ENCODE measurements at regions not wholly inside any gene's neighbourhood (a gene's known extent, or its start where the extent isn't known, plus 50 kb on each side); places are given as distances from the start of the nearest gene placed in this dataset.

DNA sequence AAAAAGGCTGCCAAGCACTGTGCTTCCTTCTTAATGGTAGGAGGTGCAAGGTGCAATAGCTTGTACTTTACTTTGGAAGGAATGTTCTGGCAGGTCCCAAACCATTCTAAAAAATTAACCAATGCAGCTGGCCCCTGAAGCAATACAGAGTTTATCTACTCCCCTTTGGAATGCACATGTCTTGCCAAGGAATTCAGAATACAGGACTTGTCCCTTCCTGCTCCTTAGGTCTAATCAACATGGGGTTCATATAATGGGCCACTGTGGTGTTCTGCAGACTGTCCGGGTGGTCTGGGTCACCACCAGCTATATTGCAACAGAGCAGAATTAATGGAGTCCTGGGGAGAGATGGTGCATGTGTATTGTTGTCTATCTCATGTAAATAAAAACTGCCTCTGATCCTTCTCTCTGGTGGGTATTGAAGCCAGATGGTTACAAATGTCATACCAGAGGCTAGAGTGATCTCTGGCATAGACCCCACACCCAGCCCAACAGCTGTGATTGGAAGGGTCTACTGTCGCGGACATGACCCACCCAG is 112.8 kb downstream of the RIPK4 start:
- no peak for DNase-seq
- TF ChIP-seq CTCF (IDR thresholded peaks at IDR 0.05; ENCODE audit: low read depth, low read length), result no peak
- no peaks in the 10 kb centered on the region for H3K27me3 ChIP-seq (ENCODE audit: insufficient read depth, low read depth, severe bottlenecking)
- no peaks in the 10 kb centered on the region for H3K9me3 ChIP-seq (ENCODE audit: severe bottlenecking)
- no peak overlapping the region for H3K4me3 ChIP-seq (ENCODE audit: low read depth, low read length)
- H3K27ac ChIP-seq, result no peak overlapping the region
- no peaks in the 10 kb centered on the region for H3K36me3 ChIP-seq

DNA sequence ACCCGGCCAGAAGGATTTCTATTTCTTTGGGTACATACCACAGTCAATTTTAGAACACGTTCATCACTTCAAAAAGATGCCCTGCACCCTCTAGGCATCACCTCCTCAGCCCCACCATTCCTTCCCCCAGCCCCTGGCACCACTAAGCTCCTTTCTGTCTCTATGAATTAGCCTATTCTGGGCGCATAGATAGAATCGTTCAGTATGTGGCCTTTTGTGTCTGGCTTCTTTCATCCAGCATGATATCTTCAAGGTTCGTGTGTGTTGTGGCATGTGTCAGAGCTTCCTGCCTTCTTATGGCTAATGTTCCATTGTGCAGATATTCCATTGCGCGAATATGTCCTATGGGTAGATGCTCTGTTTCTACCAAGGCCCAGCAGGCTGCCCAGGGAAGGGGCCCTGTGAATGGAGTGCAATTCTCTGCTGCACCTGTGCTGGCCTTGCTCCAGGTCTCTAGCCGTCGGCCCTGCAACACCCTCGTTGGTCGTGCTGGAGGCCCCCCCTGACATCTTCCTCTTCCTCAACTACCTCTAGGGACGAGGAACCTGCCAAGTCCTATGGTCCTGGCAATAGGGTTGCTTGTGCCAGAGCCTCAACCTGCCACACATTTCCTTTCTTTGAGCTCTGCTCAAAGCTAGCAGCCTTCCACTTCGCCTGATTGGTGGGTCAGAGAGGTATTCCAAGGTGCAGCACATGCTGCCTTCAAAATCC is 113.5 kb downstream of the RIPK4 start:
- Histone ChIP-seq H3K27me3 (ENCODE audit: insufficient read depth, low read depth, severe bottlenecking) (no peaks in the 10 kb centered on the region), H3K4me3 (ENCODE audit: low read depth, low read length) (no peak overlapping the region), H3K9me3 (ENCODE audit: severe bottlenecking) (no peaks in the 10 kb centered on the region), H3K36me3 (no peaks in the 10 kb centered on the region), H3K27ac (no peak overlapping the region)
- DNase-seq, result no peak
- no peak for TF ChIP-seq CTCF (IDR thresholded peaks at IDR 0.05; ENCODE audit: low read depth, low read length)

GRCh38 chr21:41651830-41652229 is 115.0 kb downstream of the RIPK4 start:
- no peak for DNase-seq
- Histone ChIP-seq H3K27ac (no peak overlapping the region), H3K36me3 (no peaks in the 10 kb centered on the region), H3K4me3 (ENCODE audit: low read depth, low read length) (no peak overlapping the region), H3K27me3 (ENCODE audit: insufficient read depth, low read depth, severe bottlenecking) (no peaks in the 10 kb centered on the region), H3K9me3 (ENCODE audit: severe bottlenecking) (no peaks in the 10 kb centered on the region)
- TF ChIP-seq CTCF (IDR thresholded peaks at IDR 0.05; ENCODE audit: low read depth, low read length), result no peak

- Histone ChIP-seq H3K27ac (no peak overlapping the region), H3K4me3 (ENCODE audit: low read depth, low read length) (no peak overlapping the region), H3K36me3 (no peaks in the 10 kb centered on the region), H3K27me3 (ENCODE audit: insufficient read depth, low read depth, severe bottlenecking) (no peaks in the 10 kb centered on the region), H3K9me3 (ENCODE audit: severe bottlenecking) (no peaks in the 10 kb centered on the region)
- no peak for DNase-seq
- no peak for TF ChIP-seq CTCF (IDR thresholded peaks at IDR 0.05; ENCODE audit: low read depth, low read length)
Observed at GRCh38 chr21:41651406-41651805, 115.4 kb downstream of the RIPK4 start.

DNA sequence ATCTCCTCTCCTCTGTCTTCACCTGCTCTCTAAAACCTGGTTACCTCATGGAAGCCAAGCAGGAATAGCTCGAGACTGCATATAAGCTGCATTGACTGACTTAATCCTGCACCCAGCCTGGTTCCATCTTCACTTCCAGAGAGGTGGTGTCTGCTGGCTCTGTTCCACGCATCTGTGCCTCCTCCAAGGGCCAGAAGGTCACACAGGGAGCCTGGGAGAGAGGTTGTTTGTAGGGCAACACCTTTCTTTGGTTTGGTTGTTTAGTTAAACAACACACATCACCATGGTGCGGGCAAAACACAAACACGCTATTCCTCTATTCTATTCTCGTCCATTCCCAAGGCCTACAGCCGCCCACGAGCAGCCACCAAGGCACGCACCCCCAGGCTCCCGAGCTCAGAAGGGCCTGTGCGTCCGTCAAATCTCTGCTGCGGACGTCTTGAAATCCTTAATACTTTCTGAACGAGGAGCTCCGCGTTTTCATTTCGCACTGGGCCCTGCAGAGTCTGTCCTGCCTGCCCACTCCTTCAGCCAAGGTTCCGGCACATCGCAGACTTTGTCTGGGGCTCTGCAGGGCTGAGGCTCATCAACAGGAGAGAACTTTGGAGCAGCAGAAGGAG is 116.2 kb downstream of the RIPK4 start:
- no peak overlapping the region for H3K4me3 ChIP-seq (ENCODE audit: low read depth, low read length)
- no peaks in the 10 kb centered on the region for H3K9me3 ChIP-seq (ENCODE audit: severe bottlenecking)
- H3K27ac ChIP-seq, result no peak overlapping the region
- no peaks in the 10 kb centered on the region for H3K36me3 ChIP-seq
- DNase-seq, result no peak
- no peak for TF ChIP-seq CTCF (IDR thresholded peaks at IDR 0.05; ENCODE audit: low read depth, low read length)
- no peaks in the 10 kb centered on the region for H3K27me3 ChIP-seq (ENCODE audit: insufficient read depth, low read depth, severe bottlenecking)
